Gastroesophageal sphincter (tissue), 3 donors: ENCODE measurements at regions not wholly inside any gene's neighbourhood (a gene's known extent, or its start where the extent isn't known, plus 50 kb on each side); places are given as distances from the start of the nearest gene placed in this dataset.

ENCODE experiments used
- EP300 ChIP-seq: sonication (generic); formaldehyde crosslinking; IDR thresholded peaks from one replicate; pipeline ENCODE4 v1.6.1; 2017; ENCODE audit warnings: antibody characterized with exemption, mild to moderate bottlenecking
- POLR2A ChIP-seq, 2 donors: fragments of 450-650 bp; IDR thresholded peaks; one replicate each; pipeline ENCODE4 v1.6.1; 2017; ENCODE audit warnings: antibody characterized with exemption in 2 of 2, mild to moderate bottlenecking in 2 of 2, moderate library complexity in 1 of 2
- TF ChIP-seq, protein P1 (sequence below), 4 experiments: fragments of 200-600 bp in 2 of 4; fragments of 450-650 bp in 2 of 4; sonication (generic) in 1 of 4; IDR thresholded peaks; one replicate each; pipeline ENCODE4 v1.5.1; 2017 to 2019; ENCODE audit warnings: antibody characterized with exemption in 4 of 4, mild to moderate bottlenecking in 2 of 4, moderate library complexity in 2 of 4

DNA sequence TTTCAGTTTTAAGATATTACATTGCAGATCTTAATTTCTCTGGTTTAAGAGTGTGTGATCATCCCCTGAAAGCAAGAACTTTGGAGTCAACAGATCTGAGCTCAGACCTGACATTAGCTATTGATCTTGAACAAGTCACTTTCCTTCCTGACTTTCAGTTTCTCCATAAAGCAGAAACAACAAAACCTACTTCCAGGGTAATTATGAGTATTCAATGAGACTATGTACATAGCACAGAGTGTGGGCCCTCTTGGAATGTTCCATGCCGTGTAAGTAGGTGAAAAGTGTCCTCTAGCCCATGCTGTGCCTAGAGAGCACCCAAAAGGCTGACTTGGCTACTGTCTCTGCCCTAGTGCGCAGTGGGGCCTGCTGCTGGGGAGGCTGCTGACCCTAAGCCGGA lies 188.0 kb upstream of the RPL34 start:
- no peak for TF ChIP-seq POLR2A (IDR thresholded peaks at IDR 0.05)
- TF ChIP-seq, protein P1, sequence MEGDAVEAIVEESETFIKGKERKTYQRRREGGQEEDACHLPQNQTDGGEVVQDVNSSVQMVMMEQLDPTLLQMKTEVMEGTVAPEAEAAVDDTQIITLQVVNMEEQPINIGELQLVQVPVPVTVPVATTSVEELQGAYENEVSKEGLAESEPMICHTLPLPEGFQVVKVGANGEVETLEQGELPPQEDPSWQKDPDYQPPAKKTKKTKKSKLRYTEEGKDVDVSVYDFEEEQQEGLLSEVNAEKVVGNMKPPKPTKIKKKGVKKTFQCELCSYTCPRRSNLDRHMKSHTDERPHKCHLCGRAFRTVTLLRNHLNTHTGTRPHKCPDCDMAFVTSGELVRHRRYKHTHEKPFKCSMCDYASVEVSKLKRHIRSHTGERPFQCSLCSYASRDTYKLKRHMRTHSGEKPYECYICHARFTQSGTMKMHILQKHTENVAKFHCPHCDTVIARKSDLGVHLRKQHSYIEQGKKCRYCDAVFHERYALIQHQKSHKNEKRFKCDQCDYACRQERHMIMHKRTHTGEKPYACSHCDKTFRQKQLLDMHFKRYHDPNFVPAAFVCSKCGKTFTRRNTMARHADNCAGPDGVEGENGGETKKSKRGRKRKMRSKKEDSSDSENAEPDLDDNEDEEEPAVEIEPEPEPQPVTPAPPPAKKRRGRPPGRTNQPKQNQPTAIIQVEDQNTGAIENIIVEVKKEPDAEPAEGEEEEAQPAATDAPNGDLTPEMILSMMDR (IDR thresholded peaks at IDR 0.05), result no peak
- no peak for TF ChIP-seq EP300
